ENCODE measurements at regions not wholly inside any gene's neighbourhood (a gene's known extent, or its start where the extent isn't known, plus 50 kb on each side); places are given as distances from the start of the nearest gene placed in this dataset.
"Not testable (repeated sequence)": the region's sequence is repeated elsewhere in the genome, so short reads cannot be mapped to it uniquely, and the experiment has no call there.

DNA sequence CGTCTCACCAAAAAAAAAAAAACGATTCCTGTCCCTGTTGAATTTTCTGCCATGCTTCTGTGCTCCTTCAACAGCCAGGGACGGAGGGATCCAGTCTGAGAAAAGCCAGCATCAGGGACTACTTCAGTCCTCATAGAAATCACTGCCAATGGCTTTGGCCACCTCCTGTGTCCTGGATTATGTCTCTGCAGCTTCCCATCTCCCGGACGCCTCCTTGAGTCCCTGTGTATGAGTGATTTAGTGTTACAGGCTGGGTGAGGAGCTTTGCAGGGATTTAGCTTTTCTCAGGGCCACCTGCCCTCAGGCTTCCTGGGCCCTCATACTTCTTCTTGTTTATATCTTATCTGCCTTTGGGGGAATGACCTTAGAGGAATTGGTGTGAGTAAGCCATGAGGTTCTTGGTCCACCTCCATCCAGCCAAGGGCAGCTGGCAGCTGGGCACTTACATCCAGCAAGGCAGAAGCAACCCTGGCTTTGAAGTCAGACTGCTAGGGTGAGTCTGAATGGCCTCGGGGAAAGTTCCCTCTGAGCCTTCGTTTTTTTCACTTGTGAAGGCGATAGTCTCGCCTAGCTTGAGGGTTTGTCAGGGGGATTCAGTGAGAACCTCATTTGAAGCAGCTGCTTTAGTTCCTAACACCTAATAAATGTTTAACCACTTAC, 65.6 kb downstream of the NPIPB11 start:
- not testable (repeated sequence) for H3K9me3 ChIP-seq (ENCODE audit: control insufficient read depth, low read depth, low read length); H3K27ac ChIP-seq (ENCODE audit: low read length); H3K27me3 ChIP-seq (ENCODE audit: control insufficient read depth, insufficient read depth, low read length); H3K4me3 ChIP-seq (ENCODE audit: low read length); H3K36me3 ChIP-seq (ENCODE audit: control insufficient read depth, low read depth, low read length); H3K4me1 ChIP-seq (ENCODE audit: control insufficient read depth, low read depth, low read length); H3K9ac ChIP-seq (ENCODE audit: low read length)

DNA sequence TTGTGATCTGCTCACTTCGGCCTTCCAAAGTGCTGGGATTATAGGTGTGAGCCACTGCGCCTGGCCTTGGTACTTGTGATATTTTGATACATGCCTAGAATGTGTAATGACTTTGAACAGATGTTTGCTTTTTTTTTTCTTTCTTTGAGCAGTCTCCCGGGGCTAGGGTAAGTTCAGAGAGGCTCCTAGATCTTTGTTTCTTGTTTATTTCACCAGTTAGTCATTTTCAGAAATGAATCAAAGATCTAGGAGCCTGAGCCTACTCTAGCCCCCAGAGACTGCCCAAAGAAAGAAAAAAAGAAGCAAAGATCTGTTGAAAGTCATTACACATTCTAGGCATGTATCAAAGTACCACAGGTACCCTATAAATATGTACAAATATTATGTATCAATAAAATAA, 66.3 kb downstream of the NPIPB11 start:
- H3K36me3 ChIP-seq (ENCODE audit: control insufficient read depth, low read depth, low read length); H3K4me1 ChIP-seq (ENCODE audit: control insufficient read depth, low read depth, low read length); H3K9me3 ChIP-seq (ENCODE audit: control insufficient read depth, low read depth, low read length); H3K27me3 ChIP-seq (ENCODE audit: control insufficient read depth, insufficient read depth, low read length); H3K27ac ChIP-seq (ENCODE audit: low read length); H3K9ac ChIP-seq (ENCODE audit: low read length); H3K4me3 ChIP-seq (ENCODE audit: low read length): not testable (repeated sequence)

DNA sequence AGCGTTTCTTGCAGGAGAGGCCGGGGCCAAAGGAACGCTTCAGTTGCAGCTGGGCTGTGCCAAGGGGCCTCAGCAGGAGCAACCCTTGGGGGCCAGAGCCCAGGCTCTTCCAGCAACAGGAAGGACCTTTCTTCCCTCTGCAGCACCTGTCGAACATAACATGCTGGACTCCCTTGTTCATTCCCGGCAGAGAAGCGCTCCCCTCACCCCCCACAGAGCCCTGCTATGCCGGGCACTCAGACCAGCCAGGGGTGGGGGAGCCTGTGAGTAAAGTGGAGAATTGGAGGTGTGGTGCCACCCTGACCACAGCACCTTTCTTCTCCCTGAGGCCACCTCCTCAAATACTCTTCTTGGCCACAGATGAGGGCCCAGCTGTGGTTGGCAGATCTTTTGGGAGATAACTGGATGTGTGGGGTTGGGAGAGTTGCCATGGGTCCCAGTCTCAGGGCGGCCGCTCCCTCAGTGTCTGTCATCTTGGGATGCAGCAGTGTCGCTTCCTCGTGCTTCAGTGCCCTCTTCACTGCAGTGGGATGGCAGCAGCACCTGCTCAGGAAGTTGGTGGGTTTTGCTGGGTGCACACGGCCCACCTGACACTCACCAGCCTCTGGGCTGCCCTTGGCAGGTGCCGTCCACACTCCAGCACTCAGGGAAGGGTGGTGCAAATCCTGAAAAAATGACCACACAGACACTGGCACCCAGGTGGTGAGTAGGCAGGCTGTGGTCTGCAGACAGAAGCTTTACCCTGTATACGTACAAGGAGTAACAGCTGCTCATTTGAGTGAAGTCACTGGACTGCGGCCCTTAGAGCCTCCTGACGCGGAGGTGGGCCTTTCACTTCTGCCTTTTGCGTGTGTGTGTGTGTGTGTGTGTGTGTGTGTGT, 67.5 kb downstream of the NPIPB11 start:
- H3K4me1 ChIP-seq (ENCODE audit: control insufficient read depth, low read depth, low read length); H3K9ac ChIP-seq (ENCODE audit: low read length); H3K27me3 ChIP-seq (ENCODE audit: control insufficient read depth, insufficient read depth, low read length); H3K4me3 ChIP-seq (ENCODE audit: low read length); H3K36me3 ChIP-seq (ENCODE audit: control insufficient read depth, low read depth, low read length); H3K27ac ChIP-seq (ENCODE audit: low read length); H3K9me3 ChIP-seq (ENCODE audit: control insufficient read depth, low read depth, low read length): not testable (repeated sequence)

DNA sequence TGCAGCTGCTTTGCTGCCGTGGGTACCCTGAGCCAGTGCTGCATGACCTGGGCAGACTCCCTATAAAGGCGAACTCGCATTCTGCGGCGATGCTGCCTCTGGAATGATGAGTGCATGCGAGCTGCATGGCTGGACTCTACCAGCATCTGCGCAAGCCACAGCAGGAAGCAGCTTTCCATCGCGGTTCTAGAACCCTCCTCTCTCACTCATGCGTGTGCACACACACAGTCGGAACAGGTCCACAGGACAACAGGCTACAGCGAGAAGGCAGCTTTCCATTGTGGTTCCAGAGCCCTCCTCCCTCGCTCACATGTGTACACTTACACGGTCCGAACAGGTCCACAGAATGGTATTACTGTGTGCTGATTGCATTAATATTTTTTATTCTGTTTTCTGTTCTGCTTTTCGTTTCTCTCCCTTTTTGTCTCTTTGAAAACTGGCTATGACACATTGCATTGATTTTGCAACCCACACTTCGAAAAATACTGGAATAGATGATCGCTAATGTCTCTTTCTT, 69.1 kb downstream of the NPIPB11 start:
- not testable (repeated sequence) for H3K27me3 ChIP-seq (ENCODE audit: control insufficient read depth, insufficient read depth, low read length); H3K27ac ChIP-seq (ENCODE audit: low read length); H3K4me1 ChIP-seq (ENCODE audit: control insufficient read depth, low read depth, low read length); H3K4me3 ChIP-seq (ENCODE audit: low read length); H3K9ac ChIP-seq (ENCODE audit: low read length); H3K36me3 ChIP-seq (ENCODE audit: control insufficient read depth, low read depth, low read length); H3K9me3 ChIP-seq (ENCODE audit: control insufficient read depth, low read depth, low read length)

DNA sequence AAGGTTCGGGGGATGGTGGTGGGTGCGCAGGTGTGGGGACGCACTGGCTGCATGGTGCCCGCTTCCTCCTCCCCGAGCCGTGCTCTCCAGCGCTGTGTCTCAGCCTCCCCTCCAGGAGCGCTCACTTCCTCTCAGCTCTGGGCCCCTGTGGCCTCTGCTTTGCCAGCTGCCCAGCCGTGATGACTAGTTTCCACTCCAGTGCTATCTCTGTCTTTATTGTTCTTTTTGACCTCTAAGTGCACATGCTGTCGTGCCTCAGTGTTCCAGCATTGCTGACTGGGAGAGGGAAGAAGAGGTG, 71.0 kb downstream of the NPIPB11 start:
- not testable (repeated sequence) for H3K27ac ChIP-seq (ENCODE audit: low read length); H3K4me3 ChIP-seq (ENCODE audit: low read length); H3K27me3 ChIP-seq (ENCODE audit: control insufficient read depth, insufficient read depth, low read length); H3K9ac ChIP-seq (ENCODE audit: low read length); H3K4me1 ChIP-seq (ENCODE audit: control insufficient read depth, low read depth, low read length); H3K36me3 ChIP-seq (ENCODE audit: control insufficient read depth, low read depth, low read length); H3K9me3 ChIP-seq (ENCODE audit: control insufficient read depth, low read depth, low read length)

DNA sequence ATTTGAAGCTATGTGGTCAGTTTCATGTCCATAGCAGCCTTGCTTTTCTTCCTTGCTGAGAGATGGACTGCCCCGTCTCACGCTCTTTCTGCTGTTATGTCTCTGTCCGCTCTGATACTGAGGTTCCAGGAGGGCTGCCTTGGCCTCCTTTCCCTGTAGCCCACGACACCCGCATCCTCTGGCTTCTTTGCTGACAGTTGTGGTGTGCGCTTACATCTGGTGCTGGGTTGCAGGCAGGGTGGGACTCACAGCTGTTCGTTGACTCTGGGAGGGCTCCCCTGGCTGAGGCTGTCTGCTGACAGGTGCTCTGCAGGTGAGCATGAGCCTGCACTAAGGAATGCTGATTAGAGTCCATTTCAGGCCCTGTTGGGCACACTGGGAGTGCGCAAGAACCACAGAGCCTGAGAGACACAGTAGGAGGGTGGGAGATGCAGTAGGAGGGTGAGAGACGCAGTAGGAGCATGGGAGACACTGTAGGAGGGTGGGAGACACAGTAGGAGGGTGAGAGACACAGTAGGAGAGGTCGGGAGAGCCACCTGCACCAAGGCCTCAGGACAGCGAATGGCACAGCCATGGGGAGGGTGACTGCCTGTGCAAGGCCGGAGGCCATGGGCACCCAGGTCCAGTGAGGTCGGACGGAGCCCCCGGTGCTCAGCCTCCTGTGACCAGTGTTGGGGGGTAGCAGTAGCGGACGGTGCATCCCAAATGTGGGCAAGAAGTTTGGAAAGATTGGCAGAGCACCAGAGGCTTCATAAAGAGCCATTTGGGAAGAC, 71.5 kb downstream of the NPIPB11 start:
- not testable (repeated sequence) for H3K4me3 ChIP-seq (ENCODE audit: low read length); H3K27ac ChIP-seq (ENCODE audit: low read length); H3K9me3 ChIP-seq (ENCODE audit: control insufficient read depth, low read depth, low read length); H3K36me3 ChIP-seq (ENCODE audit: control insufficient read depth, low read depth, low read length); H3K4me1 ChIP-seq (ENCODE audit: control insufficient read depth, low read depth, low read length); H3K27me3 ChIP-seq (ENCODE audit: control insufficient read depth, insufficient read depth, low read length); H3K9ac ChIP-seq (ENCODE audit: low read length)

DNA sequence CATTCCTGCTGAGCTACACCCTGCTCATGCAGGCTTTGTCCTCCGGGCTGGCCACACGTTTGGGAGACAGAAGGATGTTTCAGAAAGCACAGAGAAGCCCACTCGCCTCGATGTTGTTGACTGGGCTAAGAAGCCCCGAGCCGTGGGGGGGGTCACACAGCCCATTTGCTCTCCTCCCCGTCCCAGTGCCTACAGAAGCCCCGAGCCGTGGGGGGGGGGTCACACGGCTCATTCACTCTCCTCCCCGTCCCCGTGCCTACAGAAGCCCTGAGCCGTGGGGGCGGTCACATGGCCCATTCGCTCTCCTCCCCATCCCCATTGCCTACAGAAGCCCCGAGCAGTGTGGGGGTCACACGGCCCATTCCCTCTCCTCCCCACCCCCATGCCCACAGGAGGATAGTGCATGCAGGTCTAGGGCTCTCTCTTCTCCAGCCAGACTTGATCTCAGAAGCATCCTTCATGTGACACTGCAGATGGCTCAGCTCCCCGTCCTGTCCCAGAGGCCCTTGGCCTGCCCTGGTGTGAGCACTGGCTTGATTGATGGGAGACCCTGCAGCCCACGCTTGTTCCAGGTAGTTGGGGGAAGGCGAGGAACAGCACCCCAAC, 72.9 kb downstream of the NPIPB11 start:
- not testable (repeated sequence) for H3K36me3 ChIP-seq (ENCODE audit: control insufficient read depth, low read depth, low read length); H3K27ac ChIP-seq (ENCODE audit: low read length); H3K9ac ChIP-seq (ENCODE audit: low read length); H3K4me1 ChIP-seq (ENCODE audit: control insufficient read depth, low read depth, low read length); H3K9me3 ChIP-seq (ENCODE audit: control insufficient read depth, low read depth, low read length); H3K27me3 ChIP-seq (ENCODE audit: control insufficient read depth, insufficient read depth, low read length); H3K4me3 ChIP-seq (ENCODE audit: low read length)

DNA sequence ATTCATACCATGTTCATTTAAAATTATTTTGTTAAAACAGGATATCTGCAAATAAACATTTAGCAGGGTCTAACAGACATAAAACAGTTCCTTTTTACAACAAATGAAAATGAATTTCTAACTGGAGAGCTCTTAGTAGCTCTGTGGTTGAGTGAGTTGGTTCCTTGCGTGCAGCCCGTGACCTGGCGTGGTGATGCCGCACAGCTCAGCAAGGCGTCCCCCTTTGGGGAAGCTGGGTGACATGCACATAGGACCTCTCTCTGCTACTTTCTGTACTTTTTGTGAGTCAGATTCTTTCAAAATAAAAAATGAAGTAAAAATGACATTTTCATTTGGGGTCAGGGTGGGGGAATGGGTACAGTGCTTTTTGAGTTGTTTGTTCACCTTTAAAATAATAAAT, 75.9 kb downstream of the NPIPB11 start:
- not testable (repeated sequence) for H3K4me1 ChIP-seq (ENCODE audit: control insufficient read depth, low read depth, low read length); H3K9me3 ChIP-seq (ENCODE audit: control insufficient read depth, low read depth, low read length); H3K27ac ChIP-seq (ENCODE audit: low read length); H3K9ac ChIP-seq (ENCODE audit: low read length); H3K36me3 ChIP-seq (ENCODE audit: control insufficient read depth, low read depth, low read length); H3K27me3 ChIP-seq (ENCODE audit: control insufficient read depth, insufficient read depth, low read length); H3K4me3 ChIP-seq (ENCODE audit: low read length)

DNA sequence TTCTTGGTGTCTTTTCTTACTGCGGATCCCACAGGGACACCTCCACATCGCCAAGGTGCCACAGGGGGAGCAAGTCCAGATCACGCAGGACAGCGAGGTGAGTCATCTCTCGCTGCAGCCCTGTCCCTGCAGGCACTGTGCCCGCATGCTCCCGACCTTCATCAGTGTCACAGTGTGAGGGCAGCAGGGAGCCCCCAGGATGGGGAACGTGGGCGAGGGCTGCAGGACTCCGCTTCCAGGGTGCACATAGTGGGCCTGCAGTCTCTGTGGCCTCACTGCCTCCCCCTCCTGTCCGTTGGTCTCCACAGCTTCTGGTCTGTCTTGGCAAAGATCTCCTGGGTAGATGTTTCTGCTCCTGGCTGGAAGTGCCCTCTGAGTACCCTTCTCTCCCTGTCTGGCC, 78.0 kb downstream of the NPIPB11 start:
- H3K27ac ChIP-seq (ENCODE audit: low read length); H3K9ac ChIP-seq (ENCODE audit: low read length); H3K36me3 ChIP-seq (ENCODE audit: control insufficient read depth, low read depth, low read length); H3K4me1 ChIP-seq (ENCODE audit: control insufficient read depth, low read depth, low read length); H3K27me3 ChIP-seq (ENCODE audit: control insufficient read depth, insufficient read depth, low read length); H3K4me3 ChIP-seq (ENCODE audit: low read length); H3K9me3 ChIP-seq (ENCODE audit: control insufficient read depth, low read depth, low read length): not testable (repeated sequence)

DNA sequence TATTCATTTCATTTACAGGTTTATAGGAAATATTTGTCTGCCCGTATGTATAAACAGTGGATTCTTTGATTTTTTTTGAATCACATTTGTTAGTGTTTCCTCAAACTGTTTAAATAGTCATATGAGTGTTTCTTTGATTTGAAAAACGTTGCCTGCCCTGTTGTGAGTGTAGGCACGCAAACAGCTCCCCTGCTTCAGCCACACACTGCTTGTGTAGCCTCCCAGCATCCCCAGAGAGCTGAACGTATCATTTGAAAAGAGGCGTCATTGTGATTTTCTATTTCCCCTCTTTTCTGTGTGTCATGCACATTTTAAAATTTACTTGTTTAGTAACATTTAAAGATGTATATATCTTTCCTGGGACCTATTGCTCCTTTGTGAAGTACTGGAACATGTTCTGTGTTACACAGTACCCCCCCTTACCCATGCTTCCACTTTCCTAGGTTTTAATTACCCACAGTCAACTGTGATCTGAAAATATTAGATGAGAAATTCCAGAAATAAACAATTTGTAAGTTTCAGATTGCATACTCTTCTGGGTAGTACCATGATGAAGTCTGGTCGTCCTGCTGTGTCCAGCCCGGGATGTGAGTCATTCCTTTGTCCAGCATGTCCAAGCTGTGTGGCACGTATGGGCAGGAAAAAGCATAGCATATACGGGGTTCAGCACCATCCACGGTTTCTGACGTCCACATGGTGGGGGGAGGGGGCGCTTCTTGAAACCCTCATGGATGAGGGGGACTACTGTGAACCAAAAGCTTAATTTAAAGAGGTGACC, 78.7 kb downstream of the NPIPB11 start:
- not testable (repeated sequence) for H3K36me3 ChIP-seq (ENCODE audit: control insufficient read depth, low read depth, low read length); H3K4me1 ChIP-seq (ENCODE audit: control insufficient read depth, low read depth, low read length); H3K27me3 ChIP-seq (ENCODE audit: control insufficient read depth, insufficient read depth, low read length); H3K9ac ChIP-seq (ENCODE audit: low read length); H3K27ac ChIP-seq (ENCODE audit: low read length); H3K4me3 ChIP-seq (ENCODE audit: low read length); H3K9me3 ChIP-seq (ENCODE audit: control insufficient read depth, low read depth, low read length)

All from iPS-18a (cell line).